CD4-positive, alpha-beta T cell treated with Interleukin-1 beta for 1 hour (primary cell): ENCODE measurements at regions not wholly inside any gene's neighbourhood (a gene's known extent, or its start where the extent isn't known, plus 50 kb on each side); places are given as distances from the start of the nearest gene placed in this dataset.

ENCODE experiments used
- DNase-seq, 2 donors: peaks; one replicate each; pipeline ENCODE4 v3.0.0-alpha.2; 2020 to 2022

DNA sequence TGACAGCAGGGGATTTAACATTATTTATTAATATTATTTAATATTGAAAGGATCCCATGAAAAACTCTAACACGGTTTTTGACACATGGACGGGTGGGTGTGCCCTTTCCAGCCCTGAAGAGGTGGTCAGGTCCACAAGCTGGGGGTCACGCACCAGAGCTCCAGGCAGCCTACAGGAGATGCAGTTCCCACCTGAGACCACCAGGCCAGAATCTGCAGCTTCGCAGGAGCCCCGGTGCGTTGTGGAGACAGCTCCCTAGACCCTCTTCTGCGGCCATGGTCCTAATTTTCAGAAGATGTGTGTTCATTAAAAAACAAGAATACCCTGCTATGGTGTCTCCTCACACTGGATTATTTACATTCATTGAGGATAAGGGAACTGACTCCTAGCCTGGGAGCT, 331.1 kb downstream of the C16orf95 start:
- DNase-seq = no peak

DNA sequence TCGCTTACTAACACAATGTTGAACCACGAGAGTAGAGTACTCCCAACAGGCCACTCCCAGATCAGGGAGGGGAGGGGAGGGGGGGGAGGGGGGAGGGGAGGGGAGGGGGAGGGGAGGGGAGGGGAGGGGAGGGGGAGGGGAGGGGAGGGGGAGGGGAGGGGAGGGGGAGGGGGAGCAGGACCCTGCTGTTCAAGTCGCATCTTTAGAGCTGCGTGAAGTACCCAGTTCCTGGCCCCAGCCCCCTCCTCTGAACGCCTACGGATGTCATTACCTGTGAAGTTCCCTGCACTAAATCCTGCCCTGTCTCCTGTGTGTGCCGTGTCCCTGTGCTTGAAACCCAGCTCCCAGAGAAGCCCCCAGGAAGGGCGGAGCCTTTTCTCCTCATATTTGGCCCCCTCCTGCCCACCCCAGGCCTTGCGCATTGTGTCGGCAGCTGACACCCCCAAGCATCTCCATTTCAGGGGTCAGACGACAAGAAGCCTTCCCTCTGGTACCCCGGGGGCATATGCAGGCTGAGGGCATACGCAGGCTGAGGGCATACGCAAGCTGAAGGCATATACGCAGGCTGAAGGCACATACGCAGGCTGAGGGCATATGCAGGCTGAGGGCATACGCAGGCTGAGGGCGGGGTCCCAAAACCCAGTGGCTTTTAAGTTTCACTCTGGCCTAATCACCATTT, 330.2 kb downstream of the C16orf95 start:
- no peak for DNase-seq

DNA sequence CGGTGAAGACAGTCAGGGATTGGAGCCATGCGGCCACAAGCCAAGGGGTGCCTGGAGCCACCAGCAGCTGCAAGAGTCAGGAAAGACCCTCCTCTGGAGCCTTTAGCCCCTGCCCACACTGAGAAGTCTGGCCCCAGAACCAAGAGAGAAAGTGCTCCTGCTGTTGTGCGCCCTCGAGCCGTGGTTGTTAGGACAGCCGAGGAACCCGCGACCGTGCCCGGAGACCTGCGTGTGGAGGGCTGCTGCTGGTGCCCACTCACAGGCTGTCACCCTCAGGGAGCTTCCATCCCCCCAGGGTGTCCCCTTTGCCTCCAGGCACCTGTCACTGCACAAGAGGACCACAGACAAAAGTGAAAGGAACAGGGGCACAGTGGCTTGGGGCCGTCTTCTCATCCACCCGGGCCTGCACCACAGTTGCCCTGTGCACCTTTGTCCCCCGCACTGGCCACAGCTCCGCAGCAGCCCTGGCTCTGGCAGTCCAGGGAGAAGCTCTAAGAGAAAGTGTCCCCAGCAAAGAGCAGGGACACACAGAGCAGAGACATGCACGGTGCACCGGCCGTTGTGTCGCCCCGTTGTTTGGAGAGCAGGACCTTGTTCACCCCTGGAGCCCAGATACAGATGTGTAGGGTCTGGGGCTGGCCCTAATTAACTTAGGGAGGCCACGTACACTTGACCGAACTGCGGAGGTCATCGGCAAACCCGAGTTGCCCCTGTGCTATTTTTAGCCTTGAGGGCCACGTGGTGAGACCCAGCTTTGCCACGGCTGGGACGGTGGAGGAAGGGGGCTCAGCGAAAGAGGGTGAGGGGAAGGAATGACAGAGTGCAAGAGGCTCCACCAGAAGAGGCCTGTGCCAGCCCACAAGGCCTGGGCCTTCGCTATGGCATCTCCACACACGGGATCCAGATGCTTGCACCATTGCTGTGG, 329.2 kb downstream of the C16orf95 start:
- no peak for DNase-seq

DNA sequence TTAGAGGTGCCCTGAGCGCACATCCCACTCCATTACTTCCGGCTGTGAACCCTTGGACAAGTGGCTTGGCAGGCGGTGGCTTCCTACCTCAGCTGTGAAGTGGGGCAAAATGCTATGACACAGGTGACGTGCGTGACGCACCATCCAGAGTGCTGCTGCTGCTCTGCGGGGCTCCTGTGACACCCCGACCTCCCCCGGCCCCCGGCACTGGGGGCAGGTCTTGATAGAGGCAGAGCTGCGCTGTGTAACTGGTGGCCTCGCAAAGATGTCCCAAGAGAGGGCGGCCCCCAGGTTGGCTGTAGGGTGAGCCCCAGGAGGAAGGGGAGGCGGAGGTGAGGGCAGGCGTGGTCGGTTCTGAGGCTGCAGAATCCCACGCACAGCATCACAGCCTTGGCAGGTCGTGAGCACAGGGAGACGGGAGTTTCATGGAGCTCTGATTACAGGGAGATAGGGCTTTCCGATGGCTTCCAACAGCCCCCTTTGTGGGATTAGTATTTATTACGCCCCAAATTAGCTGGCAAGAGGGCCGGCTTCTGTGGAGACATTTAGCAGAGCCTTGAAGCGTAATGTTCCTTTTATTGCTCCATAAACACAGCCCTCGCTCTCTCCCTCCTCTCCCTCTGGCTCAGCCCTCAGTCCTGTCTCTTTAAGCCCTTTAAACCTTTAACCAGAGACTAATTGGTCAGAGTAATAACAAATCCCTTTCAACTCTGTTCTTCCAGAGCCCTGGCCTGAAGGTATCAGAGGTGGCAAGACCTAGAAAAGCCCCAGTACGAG, 328.1 kb downstream of the C16orf95 start:
- DNase-seq = no peak

DNA sequence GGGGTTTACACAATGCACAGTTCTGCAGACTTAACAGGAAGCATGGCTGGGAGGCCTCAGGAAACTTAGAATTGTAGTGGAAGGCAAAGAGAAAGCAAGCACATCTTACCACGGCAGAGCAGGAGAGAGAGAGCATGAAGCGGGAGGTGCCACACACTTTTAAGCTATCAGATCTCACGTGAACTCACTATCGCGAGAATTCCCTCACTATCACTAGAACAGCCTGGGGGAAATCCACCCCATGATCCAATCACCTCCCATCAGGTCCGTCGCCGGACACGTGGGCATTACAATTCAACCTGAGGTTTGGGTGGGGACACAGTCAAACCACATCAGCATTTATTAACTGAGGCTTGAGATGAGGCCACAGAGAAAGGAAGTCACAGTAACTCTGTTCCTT, 326.7 kb downstream of the C16orf95 start:
- DNase-seq = no peak

DNA sequence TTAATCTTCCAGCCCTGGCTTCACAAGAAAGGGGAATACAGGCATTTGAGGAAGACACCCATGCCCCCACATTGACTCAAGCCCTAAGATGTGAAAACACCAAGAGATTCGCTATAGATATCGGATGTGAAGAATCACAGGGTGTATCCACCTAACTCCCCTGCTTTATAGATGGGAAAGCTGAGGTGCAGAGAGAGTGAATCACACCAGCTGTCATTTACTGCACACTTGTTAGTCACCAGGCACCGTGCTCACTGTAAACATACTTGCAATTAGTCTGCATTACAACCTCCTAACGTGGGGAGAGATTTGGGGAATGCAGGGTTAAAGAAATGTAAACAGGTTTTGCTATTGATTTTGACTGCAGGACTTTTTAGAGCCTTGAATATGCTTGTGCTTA, 325.5 kb downstream of the C16orf95 start:
- DNase-seq = no peak

DNA sequence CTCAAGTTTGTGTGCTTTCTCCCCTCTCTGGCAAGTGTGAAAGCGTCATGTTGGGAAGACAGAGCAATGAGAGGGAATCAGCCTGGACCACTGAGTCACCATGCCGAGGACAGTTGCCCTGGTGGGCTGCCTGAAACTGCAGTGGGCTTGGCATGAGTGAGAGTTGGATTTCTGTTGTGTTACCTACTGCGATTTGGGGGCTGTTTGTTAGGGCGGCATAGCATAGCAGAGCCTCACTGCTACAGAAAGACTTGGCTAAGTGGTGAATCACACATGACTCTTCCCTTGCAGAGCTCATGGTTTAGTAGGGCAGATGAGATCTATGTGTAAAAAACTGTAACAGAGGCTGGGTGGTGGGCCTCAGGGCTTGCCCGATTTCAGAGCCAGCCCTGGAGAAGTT, 324.6 kb downstream of the C16orf95 start:
- no peak for DNase-seq

DNA sequence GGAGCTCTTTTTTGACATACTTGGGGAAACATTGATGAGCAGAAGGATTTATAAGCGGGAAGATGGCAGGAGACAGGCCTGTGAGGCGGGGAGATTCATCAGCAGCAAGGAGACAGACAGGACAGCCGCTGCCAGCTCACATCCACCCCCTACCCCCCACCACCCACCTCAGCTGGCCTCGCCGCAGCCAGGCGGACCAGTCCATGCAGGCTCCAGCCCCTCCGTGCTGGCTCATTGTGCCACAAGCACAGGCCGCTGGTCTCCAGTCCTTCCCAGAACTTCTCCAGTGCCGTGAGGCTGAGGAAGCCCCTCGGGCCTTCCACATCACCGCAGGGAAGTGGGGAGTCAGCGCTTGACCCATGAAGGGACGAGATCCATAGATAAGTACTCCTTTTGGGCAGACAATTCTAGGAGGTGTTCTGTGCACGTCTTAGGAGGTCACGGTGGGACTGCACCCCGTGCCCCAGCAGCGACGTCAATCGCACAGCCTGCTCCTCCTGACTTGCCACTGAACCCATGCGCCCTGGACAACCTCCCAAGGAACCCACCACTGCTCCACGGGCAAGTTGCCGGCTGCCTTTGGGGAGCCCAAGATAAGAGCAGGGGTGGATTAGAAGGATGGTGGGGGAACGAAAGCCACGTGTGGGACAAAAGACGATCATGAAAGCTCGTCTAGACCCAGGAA, 323.6 kb downstream of the C16orf95 start:
- no peak for DNase-seq

DNA sequence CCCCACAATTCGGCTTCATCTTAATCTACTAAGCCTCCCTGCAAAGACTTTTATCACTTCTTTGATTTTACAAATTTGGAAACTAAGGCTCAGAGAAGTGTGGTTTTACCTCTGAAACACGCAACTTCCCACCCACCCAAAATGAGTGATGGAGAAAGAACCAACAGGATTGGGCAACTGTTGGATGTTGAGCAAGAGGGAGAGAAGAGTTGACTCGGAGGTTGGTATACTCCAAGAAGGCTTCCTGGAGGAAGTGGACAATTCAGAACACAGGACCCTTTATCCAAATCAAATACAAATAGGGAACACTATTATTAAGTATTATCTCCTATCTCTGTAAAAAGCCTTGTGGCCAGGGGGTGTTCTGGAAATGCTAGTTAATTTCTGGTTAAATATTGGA, 323.0 kb downstream of the C16orf95 start:
- DNase-seq = no peak

DNA sequence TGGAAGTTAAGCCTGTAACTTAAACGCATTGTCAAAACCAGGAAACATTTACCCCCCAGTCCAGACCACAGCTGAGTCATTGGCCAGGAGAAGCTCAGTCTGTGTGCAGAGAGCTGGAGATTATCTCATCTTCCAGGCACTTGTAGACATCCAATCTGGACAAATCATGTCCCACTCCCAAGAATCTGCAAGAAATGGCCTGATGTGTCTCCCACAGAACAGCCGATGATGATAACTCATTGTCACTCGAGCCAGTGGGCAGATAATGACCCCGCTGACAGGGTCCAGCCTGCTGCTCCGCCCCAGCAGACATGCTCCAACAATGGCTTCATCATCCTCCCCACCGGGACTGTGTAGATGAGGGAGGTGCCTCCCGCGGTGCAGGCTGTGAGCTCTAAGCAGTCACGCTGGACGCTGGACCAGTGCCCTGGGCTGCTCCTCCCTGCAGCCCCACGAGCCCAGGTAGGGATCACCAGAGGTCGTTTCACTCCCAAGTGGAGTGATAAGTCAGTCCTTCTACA, 322.5 kb downstream of the C16orf95 start:
- DNase-seq = no peak

DNA sequence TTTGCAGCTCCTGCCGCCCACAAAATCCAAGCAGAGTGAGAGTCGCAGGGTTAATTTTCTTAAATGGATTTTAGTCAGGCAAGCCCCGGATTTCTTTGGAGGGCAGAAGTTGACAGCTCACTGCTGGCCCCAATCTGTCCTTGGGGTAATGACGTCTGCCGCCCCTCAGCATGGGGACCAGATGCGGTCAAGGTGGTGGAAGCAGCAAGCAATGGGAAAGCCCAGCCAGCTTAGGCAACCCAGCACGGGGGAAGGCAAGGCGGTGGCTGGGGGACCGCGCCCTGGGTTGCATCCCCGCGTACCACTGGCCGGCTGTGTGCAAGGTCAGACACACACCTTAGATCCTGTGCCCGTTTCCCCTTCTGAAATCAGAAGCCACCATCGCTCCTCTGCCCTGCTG, 321.7 kb downstream of the C16orf95 start:
- no peak for DNase-seq

DNA sequence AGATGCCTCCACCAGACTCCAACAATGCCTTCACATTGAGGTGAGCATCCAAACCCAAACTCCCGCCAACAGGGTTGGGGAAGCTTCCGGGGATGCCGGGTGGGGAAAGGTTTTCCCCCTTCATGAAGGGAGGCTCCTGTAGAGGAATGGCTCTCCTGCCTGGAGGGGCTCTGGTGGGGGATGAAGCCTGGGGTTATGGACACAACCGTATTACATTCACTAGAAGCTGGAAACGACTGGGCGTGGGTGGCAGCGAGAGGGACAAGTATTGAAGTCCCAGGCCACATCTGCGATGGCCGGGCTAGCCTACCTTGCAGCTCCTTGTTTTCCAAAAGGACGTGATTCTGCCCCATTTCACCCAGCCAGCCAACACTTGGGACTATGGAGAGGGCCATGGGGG, 321.1 kb downstream of the C16orf95 start:
- DNase-seq = no peak

DNA sequence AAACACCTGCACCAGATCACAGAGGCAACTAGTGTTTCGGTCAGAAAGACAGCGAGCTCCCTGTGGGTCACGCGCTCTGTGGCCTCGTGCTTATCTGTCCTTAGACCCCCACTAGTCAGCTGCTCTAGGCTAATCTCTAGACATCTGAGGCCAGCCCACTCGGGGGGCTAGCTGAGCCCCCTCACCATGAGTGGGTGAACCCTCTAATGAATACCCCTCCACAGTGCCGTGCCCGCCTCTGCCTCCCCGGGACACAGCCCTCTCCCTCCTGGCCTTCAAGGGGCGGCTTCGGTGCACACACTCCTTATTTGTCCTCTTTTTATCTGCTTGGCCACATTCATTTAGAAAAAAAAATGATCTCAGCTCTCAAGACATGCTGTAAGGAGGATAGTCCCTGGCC, 320.1 kb downstream of the C16orf95 start:
- no peak for DNase-seq

DNA sequence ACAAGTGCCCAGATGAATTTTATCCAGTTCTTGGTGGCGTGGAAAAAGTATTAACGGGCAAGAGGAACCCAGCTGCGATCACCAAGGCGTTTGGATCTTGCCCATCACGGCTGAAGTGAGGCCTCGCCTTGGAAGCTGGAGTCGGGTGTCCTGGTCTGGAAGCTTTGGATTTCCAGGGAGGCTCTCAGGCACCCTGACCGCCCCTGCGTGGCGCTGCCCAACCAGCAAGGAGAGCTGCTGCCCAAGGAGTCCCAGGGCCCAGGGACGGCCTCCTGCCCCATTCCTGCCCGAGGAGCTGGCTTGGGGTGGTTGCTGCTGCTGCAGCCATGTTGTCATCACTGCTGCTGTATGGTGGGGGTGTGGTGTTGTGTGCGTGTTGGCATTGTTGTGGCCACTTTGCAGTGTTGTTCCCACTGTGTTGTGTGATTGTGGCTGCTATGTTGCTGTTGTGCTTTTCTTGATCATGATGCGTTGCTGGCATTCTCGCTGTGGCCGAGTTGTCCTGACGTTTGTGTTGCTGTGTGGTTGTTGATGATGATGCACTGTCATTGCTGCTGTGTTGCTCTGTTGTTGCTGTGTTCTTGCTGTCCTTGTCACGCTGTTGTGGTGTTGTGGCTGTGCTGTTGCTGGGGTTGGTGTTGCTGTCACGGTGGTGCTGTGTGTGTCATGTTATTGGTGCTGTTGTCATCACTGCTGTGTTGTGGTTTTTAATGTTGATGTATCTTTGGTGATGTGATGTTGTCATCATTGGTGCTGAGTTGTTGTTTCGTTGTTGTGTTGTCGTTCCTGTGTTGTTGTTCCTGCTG, 318.8 kb downstream of the C16orf95 start:
- DNase-seq = no peak

DNA sequence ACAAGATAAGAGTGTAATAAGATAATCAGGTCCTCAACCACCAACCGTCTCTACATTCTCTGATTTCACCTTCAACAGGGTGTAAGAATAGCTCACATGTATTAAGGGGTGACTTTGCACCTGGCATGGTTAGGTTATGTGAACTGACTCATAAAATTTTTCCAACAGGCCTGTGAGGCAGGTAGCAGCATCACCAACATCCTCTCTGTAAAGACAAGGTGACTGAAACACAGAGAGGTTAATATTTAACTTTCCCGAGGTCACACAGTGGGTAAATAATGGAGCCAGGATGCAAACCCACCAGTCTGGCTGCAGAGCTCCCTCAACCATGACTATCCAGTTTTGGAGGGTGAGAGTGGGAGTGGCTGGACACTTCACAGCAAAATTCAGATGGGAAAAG, 317.2 kb downstream of the C16orf95 start:
- no peak for DNase-seq

DNA sequence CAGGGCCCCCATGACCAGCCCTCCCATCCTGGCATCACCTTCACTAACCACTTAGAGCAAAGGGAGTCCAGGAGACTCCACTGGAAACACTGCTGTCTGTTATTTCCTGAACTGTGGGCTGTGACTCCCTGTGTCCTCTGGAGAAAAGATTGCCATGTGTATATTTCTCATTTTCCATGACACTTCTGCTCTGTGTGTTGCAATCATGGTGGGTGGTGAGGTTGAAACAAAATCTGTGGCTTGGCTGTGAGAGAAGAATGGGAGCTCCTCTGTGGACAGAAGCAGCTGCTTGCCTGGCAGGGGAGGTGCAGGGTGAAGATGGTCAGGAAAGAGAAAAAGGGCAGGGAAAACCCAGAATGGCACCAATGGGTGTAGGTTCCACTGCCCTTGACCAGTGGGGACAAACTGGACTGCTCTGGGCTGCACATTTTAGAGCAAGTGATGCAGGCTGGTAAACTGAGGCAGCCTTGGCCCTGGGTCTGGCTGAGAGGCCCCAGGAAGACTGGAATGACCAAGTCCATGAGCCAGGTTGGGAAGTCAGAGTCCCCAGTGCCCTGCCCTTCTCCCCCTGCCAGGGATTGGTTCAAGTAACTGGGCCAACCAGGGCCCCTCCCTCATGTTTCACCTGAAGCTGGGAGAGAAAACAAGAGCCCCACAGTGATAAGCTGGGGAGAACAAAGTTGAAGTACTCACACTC, 314.3 kb downstream of the C16orf95 start:
- no peak for DNase-seq

DNA sequence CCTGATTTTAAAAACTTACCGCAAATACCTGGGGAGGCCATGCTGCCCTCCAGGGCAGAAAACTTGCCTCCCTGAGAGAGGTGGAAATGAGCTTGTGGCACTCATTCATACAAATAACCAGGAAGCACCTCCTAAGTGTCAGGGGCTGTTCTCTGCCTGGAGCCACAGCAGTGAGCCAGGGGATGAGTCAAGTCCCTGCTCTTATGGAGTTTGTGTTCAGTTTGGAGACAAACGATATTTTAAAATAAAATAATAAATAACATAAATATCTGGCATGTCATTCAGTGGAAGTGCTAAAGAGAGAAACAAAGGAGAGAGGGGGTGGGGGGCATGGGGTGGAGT, 313.8 kb downstream of the C16orf95 start:
- DNase-seq = no peak

DNA sequence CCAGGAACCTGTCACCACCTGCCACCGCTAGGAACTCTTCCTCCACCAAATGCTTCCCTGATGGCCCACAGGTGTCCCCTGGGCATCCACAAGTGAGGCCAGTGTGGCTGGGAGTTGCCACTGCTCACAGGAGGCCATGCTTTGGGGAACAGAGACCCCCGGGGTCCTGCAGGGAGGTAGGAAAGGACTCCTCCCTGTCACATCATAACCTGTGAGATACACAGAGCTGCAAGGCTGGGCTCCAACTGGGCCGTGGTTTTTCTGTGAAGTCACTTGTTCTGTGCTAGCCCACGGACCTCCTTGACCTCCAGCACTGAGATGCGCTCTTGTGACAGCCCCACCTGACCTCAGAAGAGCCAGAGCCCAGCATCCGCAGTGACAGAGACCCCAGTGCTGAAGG, 311.2 kb downstream of the C16orf95 start:
- no peak for DNase-seq

DNA sequence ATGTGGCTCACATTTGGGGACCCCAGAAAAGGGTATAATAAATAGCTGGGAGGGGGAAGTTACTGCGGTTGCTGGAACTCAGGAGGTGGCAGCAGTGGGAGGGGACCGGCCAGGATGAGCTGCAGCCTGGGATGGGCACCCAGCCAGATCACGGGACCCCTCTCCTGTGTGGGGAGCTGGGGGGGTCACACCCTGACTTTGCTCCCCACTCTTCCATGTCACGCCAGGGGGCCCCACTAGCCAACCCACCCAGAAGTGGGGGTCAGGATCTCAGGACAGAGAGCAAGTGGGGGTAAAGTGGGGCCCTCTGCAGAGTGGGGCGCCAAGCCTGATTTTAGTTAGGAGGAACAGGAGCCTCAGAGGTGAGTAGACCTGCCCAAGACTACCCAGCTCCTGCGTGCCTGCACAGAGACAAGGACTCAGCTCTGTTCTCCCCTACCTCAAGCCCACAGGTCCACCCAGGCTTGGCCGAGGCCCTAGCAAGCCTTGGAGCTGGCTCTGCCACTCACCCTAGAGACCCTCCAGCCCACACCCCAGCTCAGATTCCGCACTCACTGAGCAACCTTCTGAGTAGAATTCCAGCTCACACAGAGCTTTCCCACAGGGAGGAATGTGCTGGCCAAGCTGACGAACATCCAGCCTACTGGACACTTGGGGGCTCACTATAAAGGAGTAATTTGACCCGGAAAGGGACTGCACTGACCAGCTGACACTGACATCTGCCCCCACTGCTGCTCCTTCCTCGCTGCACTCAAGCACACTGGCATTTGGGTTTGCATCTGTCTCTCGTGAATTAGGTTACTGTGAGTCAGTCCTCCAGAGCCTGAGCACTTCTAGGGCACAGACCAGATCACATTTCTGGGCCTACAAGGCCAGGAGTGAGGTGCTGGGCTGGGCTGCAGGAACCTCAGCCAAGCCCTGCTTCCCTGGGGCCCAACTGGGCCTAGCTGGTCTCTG, 310.1 kb downstream of the C16orf95 start:
- DNase-seq = no peak

DNA sequence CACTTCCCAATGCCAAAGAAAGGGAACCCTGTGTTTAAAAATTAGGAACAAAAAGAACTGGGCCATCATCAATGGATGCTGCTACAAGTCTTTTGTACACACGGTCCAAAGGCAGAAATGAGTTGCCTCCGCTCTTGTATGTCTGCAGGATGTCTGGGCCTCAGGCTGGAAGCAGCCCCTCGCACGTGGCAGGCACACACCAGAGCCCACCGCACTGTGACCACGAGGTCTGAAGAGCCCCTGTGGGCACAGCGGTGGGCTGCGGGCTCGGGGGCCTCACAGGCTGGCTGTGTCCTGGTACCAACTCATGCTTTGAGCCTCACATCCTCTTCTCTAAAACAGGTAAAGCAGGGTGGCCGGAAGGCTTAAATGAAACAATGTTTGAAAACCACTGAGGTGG, 309.3 kb downstream of the C16orf95 start:
- no peak for DNase-seq
